HG03457 (cell line): ENCODE measurements at regions not wholly inside any gene's neighbourhood (a gene's known extent, or its start where the extent isn't known, plus 50 kb on each side); places are given as distances from the start of the nearest gene placed in this dataset.

Experiments used
- ATAC-seq: cut with Tn5 transposase; IDR thresholded peaks from one replicate; pipeline ENCODE4 v1.9.1; 2021; ENCODE audit warnings: moderate number of reproducible peaks; ENCODE audit not compliant: unreplicated experiment

- no peak for ATAC-seq
These were observed 159.5 kb upstream of the FAT4 start for GRCh38 chr4:125155251-125155650.

DNA sequence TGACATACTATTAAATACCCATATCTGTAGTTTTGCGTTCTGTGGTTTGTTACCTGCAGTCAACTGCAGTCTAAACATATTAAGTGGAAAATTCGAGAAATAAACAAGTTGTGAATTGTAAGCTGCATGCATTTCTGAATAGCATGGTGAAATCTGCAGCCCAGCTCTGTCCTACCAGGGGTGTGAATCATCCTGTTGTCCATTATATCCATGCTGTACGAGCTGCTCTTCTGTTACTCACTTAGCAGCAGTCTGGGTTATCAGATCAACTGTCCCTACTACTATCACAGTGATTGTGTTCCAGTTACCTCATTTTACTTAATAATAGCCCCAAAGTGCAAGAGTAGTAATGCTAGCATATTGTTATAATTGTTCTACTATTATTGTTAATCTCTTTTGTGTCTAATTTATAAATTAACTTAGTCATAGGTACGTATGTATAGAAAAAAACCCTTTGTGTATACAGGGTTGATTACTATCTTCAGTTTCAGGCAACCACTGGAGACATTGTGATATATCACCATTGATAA, 173.7 kb upstream of the FAT4 start:
- ATAC-seq: no peak

DNA sequence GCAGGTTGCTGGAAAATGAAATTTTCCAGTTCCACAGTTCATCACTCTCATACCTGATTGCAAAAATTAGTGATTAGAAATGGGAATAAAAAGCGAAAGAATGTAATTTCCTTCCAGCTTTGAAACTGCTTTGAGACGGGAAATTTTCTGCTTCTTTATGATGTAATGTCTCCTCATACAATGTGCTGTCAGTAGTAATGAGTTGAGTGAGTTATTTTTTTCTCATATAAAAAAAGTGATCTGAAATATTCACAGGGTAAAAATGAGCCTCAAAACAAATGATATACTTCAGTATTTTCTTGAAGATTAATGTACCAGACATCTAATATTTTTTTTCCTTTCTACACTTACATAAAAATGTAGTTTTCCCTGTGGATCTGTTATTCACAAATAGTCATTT, 179.1 kb upstream of the FAT4 start:
- no peak for ATAC-seq

DNA sequence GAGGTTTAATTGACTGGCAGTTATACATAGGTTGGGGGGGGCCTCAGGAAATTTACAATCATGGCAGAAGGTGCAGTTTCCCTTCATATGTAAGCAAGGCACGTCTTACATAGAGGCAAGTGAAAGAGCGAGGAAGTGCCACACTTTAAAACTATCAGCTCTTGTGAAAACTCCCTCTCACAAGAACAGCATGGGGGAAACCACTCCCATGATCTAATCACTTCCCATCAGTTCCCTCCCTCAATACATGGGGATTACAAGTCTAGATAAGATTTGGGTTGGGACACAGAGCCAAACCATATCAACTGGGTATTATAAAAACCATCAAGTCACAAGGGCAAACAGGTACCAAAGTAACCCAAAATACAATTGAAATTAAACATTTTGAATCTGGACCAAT, 182.0 kb upstream of the FAT4 start:
- no peak for ATAC-seq

- ATAC-seq: no peak
These were observed 182.7 kb upstream of the FAT4 start for GRCh38 chr4:125131891-125132680.

- no peak for ATAC-seq
These were observed 189.5 kb upstream of the FAT4 start for GRCh38 chr4:125125276-125125675.

GRCh38 chr4:125123570-125124109, 191.1 kb upstream of the FAT4 start:
- ATAC-seq: no peak

GRCh38 chr4:125121581-125121980, 193.2 kb upstream of the FAT4 start:
- ATAC-seq: no peak

DNA sequence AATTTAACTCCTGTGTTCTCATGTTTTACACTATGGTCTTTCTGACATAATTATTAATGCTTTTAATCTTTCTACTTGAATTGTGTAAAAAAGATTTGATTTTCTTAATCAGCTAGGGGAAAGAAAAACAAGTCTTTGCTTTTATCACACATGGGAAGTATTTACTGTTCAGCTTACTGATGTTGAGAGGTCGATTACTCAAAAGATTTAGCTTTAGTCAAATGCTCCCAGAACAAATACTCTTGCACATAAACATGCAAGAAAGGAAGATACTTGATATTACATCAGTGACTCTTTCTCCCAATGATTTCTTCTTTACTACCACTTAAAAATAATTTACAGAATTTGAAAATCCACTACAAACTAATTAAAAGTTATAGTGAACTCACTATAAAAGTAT, 198.3 kb upstream of the FAT4 start:
- ATAC-seq: no peak

- no peak for ATAC-seq
These were observed 198.8 kb upstream of the FAT4 start for GRCh38 chr4:125115941-125116340.

DNA sequence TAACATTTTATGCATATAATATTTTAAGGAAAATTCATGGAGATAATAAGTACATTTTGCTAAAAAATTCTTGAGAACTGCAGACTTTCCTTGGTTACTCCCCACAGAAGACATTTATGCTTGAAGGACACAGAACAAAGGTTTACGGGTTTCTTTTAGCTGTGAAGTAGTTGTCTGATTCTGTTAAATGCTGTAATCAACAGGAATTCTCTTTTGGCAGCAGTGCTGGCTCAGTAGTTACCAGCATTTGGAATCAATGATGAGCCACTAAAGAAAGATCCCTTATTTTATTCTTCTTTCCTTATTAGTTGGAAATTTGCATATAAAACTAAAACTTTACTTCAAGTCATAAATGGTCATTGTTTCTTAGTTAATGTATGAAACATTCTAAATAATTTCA, 199.3 kb upstream of the FAT4 start:
- ATAC-seq: no peak

- ATAC-seq: no peak
These were observed 202.2 kb upstream of the FAT4 start for GRCh38 chr4:125112536-125112935.

GRCh38 chr4:125111323-125111722, 203.4 kb upstream of the FAT4 start:
- ATAC-seq: no peak

GRCh38 chr4:125105561-125105960, 209.2 kb upstream of the FAT4 start:
- no peak for ATAC-seq

DNA sequence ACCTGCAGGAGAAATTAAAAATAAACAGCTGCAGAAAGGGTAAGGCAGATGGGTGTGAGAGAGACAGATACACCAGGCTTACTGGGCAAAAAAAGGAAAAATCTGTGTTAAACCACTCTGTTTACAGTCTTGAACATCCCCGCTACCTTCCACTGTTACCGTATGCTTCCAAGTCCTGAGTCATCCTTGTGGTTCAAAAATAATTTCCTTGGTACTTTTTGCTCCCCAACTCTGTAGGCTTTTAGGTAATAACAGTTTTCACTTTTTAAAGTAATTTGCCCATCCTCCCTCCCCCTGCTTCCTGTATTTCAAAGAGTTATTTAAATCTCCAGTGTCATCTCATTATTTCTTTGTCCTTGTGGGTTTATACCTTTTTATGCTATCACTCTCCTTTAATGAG, 210.1 kb upstream of the FAT4 start:
- no peak for ATAC-seq

- no peak for ATAC-seq
These were observed 213.0 kb upstream of the FAT4 start for GRCh38 chr4:125101719-125102118.

- ATAC-seq: no peak
These were observed 217.0 kb upstream of the FAT4 start for GRCh38 chr4:125097729-125098128.

- ATAC-seq: no peak
These were observed 218.1 kb upstream of the FAT4 start for GRCh38 chr4:125096662-125097061.

DNA sequence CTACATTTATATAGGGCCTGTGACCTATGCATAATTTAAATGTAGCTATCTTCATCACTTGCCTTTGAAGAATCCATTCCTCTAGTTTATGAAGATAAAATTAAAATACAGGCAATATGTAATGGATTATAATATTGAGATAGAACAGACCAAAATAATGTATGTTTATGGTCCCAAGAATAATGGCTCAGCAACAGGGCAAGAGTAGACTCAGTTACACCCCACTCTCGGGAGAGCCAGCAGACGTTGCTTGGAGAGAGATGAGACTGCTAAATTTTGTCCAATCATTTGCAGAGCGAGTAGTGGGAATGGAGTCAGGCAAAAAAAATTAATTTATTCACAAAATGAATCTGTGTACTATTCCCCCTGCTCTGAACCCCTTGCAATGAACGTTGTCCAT, 223.2 kb upstream of the FAT4 start:
- ATAC-seq: no peak

DNA sequence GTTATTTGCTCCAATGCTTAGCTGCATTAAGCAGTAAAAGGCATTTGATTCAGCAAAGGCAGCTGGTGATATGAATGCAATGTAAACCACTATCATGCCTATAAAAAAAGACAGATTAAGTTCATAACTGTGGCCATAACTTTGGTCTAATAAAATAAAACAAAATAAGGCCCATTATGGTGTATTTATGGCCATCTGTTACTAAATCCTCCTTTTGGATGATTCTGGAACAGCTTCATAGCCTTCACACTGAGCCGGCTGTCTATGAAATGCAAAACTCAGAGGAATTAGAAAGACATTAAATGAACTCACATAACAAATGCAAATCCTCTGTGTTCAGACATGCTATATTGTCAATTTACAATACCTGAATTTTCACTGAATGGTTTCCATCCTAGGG, 223.7 kb upstream of the FAT4 start:
- no peak for ATAC-seq

DNA sequence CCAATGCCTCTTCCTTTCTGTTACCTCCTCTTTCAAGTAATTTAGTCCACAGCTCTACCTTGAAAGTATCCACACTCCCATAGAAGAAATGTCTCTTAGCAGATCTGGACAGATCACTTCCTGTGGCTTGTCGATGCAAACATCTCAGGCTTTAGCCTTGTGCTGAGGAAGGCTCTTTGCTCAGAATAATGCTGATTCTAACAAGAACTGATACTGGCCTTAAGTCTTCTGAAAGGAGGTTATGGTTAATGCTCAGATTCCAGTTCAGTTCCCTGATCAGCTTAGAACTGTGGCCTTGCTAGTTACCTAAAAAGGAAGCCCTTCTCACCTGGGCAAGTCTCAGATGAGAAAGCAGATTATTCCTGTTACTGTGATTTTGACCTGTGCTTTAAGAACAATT, 230.1 kb upstream of the FAT4 start:
- no peak for ATAC-seq

DNA sequence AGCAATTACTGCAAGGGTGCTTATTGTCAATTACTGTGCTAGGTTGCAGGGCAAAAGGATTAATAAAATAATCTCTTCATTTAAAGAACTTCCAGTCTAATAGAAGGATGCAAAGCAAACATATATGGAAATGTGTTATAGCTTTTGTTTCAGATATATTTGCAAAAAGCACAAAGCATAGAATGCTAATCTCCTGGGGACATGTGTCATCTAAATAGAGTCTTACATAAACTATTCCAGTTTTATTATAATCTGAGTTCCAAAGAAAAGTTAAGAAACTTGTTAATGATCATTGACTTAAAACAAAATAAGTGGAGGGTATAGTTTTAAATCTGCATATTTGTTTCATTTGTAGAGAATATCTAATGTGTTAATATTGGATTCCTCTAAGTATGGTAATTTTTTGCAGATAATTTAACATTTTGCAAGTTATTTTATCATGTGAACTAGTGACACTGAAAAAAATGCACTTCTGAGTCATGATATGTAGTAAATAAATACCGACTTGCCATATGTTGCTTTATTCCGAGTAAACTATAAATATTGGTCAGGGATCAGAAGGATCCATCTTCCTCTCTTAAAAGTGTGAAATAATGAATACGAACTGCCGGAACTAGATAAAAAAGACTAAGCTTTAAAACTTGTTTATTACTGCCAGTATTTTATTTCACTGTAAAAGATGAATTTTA, 231.9 kb upstream of the FAT4 start:
- no peak for ATAC-seq
